SK-N-SH treated with all-trans-retinoic acid at 6 μM for 48 hours (cell line): ENCODE measurements at regions not wholly inside any gene's neighbourhood (a gene's known extent, or its start where the extent isn't known, plus 50 kb on each side); places are given as distances from the start of the nearest gene placed in this dataset.

Experiments
- GLIS3 ChIP-seq: fragments of 250-450 bp; sonication (Bioruptor Pico); IDR thresholded peaks from 2 replicates; pipeline ENCODE4 v1.5.0; 2020; ENCODE audit warnings: mild to moderate bottlenecking, moderate library complexity
- RARB ChIP-seq: fragments of 250-450 bp; sonication (Bioruptor Pico); IDR thresholded peaks from 2 replicates; pipeline ENCODE4 v1.8.0; 2021; ENCODE audit warnings: mild to moderate bottlenecking, moderate library complexity
- SNAI2 ChIP-seq: fragments of 250-450 bp; sonication (Bioruptor Pico); IDR thresholded peaks from 2 replicates; pipeline ENCODE4 v1.5.0; 2020; ENCODE audit warnings: mild to moderate bottlenecking, moderate library complexity
- TF ChIP-seq, protein P1 (sequence below): fragments of 250-450 bp; sonication (Bioruptor Pico); IDR thresholded peaks from 2 replicates; pipeline ENCODE4 v1.5.1; 2021; ENCODE audit warnings: mild to moderate bottlenecking, moderate library complexity
- TF ChIP-seq, protein P2 (sequence below): fragments of 250-450 bp; sonication (Bioruptor Pico); IDR thresholded peaks from 2 replicates; pipeline ENCODE4 v1.8.0; 2021; ENCODE audit warnings: low read depth, mild to moderate bottlenecking, moderate library complexity, borderline replicate concordance

DNA sequence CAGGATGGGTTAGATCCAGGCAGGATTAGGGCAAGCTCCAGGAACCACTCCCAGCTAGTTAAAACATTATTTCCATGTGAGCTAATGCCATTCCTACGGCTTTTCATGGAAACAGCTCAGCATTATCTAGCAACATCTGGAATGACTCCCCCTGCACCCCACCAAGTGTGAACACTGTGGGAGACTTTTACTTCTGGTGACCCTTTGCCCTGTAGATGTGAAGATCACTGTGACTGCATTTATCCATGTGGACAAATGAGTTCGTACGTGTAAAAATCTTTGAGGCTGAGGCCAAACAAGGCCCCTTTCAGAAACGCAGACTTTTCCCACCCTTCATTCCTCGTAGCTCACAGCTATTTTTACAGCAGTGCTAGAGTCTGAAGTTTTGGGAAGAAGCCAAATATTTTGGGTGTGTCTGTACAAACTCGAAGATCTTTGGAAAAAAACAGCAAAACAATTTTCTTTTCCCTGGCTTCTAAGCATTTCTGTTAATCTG is 221.8 kb upstream of the SOX4 start:
- TF ChIP-seq SNAI2 (CRISPR knock-in tag) (no peak), GLIS3 (CRISPR knock-in tag) (no peak), RARB (CRISPR knock-in tag) (no peak)
- TF ChIP-seq, protein P1, sequence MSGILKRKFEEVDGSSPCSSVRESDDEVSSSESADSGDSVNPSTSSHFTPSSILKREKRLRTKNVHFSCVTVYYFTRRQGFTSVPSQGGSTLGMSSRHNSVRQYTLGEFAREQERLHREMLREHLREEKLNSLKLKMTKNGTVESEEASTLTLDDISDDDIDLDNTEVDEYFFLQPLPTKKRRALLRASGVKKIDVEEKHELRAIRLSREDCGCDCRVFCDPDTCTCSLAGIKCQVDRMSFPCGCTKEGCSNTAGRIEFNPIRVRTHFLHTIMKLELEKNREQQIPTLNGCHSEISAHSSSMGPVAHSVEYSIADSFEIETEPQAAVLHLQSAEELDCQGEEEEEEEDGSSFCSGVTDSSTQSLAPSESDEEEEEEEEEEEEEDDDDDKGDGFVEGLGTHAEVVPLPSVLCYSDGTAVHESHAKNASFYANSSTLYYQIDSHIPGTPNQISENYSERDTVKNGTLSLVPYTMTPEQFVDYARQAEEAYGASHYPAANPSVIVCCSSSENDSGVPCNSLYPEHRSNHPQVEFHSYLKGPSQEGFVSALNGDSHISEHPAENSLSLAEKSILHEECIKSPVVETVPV (CRISPR knock-in tag) = no peak
- TF ChIP-seq, protein P2, sequence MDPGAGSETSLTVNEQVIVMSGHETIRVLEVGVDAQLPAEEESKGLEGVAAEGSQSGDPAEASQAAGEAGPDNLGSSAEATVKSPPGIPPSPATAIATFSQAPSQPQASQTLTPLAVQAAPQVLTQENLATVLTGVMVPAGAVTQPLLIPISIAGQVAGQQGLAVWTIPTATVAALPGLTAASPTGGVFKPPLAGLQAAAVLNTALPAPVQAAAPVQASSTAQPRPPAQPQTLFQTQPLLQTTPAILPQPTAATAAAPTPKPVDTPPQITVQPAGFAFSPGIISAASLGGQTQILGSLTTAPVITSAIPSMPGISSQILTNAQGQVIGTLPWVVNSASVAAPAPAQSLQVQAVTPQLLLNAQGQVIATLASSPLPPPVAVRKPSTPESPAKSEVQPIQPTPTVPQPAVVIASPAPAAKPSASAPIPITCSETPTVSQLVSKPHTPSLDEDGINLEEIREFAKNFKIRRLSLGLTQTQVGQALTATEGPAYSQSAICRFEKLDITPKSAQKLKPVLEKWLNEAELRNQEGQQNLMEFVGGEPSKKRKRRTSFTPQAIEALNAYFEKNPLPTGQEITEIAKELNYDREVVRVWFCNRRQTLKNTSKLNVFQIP (CRISPR knock-in tag) = no peak
